Subcutaneous abdominal adipose tissue (tissue), 5 donors: ENCODE measurements at regions not wholly inside any gene's neighbourhood (a gene's known extent, or its start where the extent isn't known, plus 50 kb on each side); places are given as distances from the start of the nearest gene placed in this dataset.
"Not testable (repeated sequence)": the region's sequence is repeated elsewhere in the genome, so short reads cannot be mapped to it uniquely, and the experiment has no call there.

Experiments used
- H3K27ac ChIP-seq: one replicate; pipeline ENCODE4 v1.7.0; 2013; ENCODE audit warnings: low read depth, mild to moderate bottlenecking, inconsistent platforms, low read length, moderate library complexity
- H3K27me3 ChIP-seq, 5 donors: one replicate each; pipeline ENCODE4 v1.7.0; 2013; ENCODE audit warnings: low read length in 5 of 5, inconsistent platforms in 1 of 5; ENCODE audit not compliant: control insufficient read depth in 5 of 5, insufficient read depth in 4 of 5
- H3K36me3 ChIP-seq, 5 donors: one replicate each; pipeline ENCODE4 v1.7.0; 2013; ENCODE audit warnings: low read length in 5 of 5; ENCODE audit not compliant: control insufficient read depth in 5 of 5, insufficient read depth in 5 of 5
- H3K4me1 ChIP-seq, 5 donors: one replicate each; pipeline ENCODE4 v1.7.0; 2013; ENCODE audit warnings: low read length in 5 of 5, mild to moderate bottlenecking in 3 of 5, moderate library complexity in 1 of 5; ENCODE audit not compliant: control insufficient read depth in 5 of 5, insufficient read depth in 5 of 5
- H3K4me3 ChIP-seq, 5 donors: one replicate each; pipeline ENCODE4 v1.7.0; 2013; ENCODE audit warnings: low read length in 5 of 5, low read depth in 1 of 5
- H3K9ac ChIP-seq, 5 donors: one replicate each; pipeline ENCODE4 v1.7.0; 2013; ENCODE audit warnings: low read length in 5 of 5, mild to moderate bottlenecking in 4 of 5, moderate library complexity in 3 of 5
- H3K9me3 ChIP-seq, 5 donors: one replicate each; pipeline ENCODE4 v1.7.0; 2013; ENCODE audit warnings: low read length in 5 of 5; ENCODE audit not compliant: control insufficient read depth in 5 of 5
- donor health status: healthy.
- donor health status: healthy.
- donor health status: healthy.
- donor health status: healthy.
- donor health status: healthy.

GRCh38 chr6:74715355-74716085 is 490.3 kb downstream of the COL12A1 start:
- peaks cover 0 to 6% (median 0%) of the 10 kb centered on the region in 5 donors for H3K9me3 ChIP-seq

GRCh38 chr6:74713941-74714340 is 491.9 kb downstream of the COL12A1 start:
- H3K27me3 ChIP-seq: no peaks in the 10 kb centered on the region
- H3K27ac ChIP-seq: no peak overlapping the region
- H3K9me3 ChIP-seq: peaks cover 0 to 6% (median 0%) of the 10 kb centered on the region in 5 donors
- H3K36me3 ChIP-seq: no peaks in the 10 kb centered on the region
- H3K4me1 ChIP-seq: no peaks in the 10 kb centered on the region
- H3K9ac ChIP-seq: no peak overlapping the region
- H3K4me3 ChIP-seq: no peak overlapping the region

More at GRCh38 chr6:74715355-74716085, 490.3 kb downstream of the COL12A1 start:
- H3K36me3 ChIP-seq: no peaks in the 10 kb centered on the region
- no peaks in the 10 kb centered on the region for H3K27me3 ChIP-seq
- no peak overlapping the region for H3K27ac ChIP-seq
- H3K4me3 ChIP-seq: no peak overlapping the region
- no peak overlapping the region for H3K9ac ChIP-seq
- no peaks in the 10 kb centered on the region for H3K4me1 ChIP-seq

GRCh38 chr6:74705451-74705850 is 500.4 kb downstream of the COL12A1 start:
- Histone ChIP-seq H3K36me3 (no peaks in the 10 kb centered on the region), H3K4me1 (no peaks in the 10 kb centered on the region), H3K4me3 (no peak overlapping the region), H3K27me3 (no peaks in the 10 kb centered on the region), H3K9me3 (no peaks in the 10 kb centered on the region), H3K27ac (no peak overlapping the region), H3K9ac (no peak overlapping the region)

GRCh38 chr6:74704540-74704939 is 501.3 kb downstream of the COL12A1 start:
- not testable (repeated sequence) for H3K27ac ChIP-seq, H3K9me3 ChIP-seq, H3K9ac ChIP-seq, H3K36me3 ChIP-seq, H3K4me1 ChIP-seq, H3K27me3 ChIP-seq, H3K4me3 ChIP-seq

GRCh38 chr6:74690365-74690764 is 515.5 kb downstream of the COL12A1 start:
- Histone ChIP-seq H3K9me3 (peaks cover 0 to 13% (median 0%) of the 10 kb centered on the region in 5 donors), H3K27me3 (no peaks in the 10 kb centered on the region), H3K4me1 (no peaks in the 10 kb centered on the region), H3K9ac (no peak overlapping the region), H3K27ac (no peak overlapping the region), H3K4me3 (no peak overlapping the region), H3K36me3 (no peaks in the 10 kb centered on the region)

GRCh38 chr6:74689601-74690000 is 516.3 kb downstream of the COL12A1 start:
- no peaks in the 10 kb centered on the region for H3K27me3 ChIP-seq
- H3K36me3 ChIP-seq: no peaks in the 10 kb centered on the region
- no peak overlapping the region for H3K9ac ChIP-seq
- no peaks in the 10 kb centered on the region for H3K4me1 ChIP-seq
- H3K4me3 ChIP-seq: no peak overlapping the region
- peaks cover 0 to 13% (median 4%) of the 10 kb centered on the region in 5 donors for H3K9me3 ChIP-seq
- H3K27ac ChIP-seq: no peak overlapping the region

GRCh38 chr6:74677463-74677862 is 528.4 kb downstream of the COL12A1 start:
- Histone ChIP-seq H3K36me3 (no peaks in the 10 kb centered on the region), H3K4me1 (no peaks in the 10 kb centered on the region)

GRCh38 chr6:74676906-74677305 is 528.9 kb downstream of the COL12A1 start:
- Histone ChIP-seq H3K27ac (no peak overlapping the region), H3K4me1 (no peaks in the 10 kb centered on the region)

More at GRCh38 chr6:74677463-74677862, 528.4 kb downstream of the COL12A1 start:
- H3K27me3 ChIP-seq: no peaks in the 10 kb centered on the region
- no peak overlapping the region for H3K27ac ChIP-seq
- no peak overlapping the region for H3K4me3 ChIP-seq
- no peaks in the 10 kb centered on the region for H3K9me3 ChIP-seq
- H3K9ac ChIP-seq: no peak overlapping the region

GRCh38 chr6:74674377-74674776 is 531.5 kb downstream of the COL12A1 start:
- no peak overlapping the region for H3K9ac ChIP-seq
- no peak overlapping the region for H3K27ac ChIP-seq
- H3K9me3 ChIP-seq: no peaks in the 10 kb centered on the region
- H3K4me3 ChIP-seq: no peak overlapping the region
- no peaks in the 10 kb centered on the region for H3K4me1 ChIP-seq
- H3K36me3 ChIP-seq: no peaks in the 10 kb centered on the region
- no peaks in the 10 kb centered on the region for H3K27me3 ChIP-seq

More at GRCh38 chr6:74676906-74677305, 528.9 kb downstream of the COL12A1 start:
- Histone ChIP-seq H3K4me3 (no peak overlapping the region), H3K27me3 (no peaks in the 10 kb centered on the region), H3K9me3 (no peaks in the 10 kb centered on the region), H3K36me3 (no peaks in the 10 kb centered on the region), H3K9ac (no peak overlapping the region)

- no peak overlapping the region for H3K27ac ChIP-seq
- H3K36me3 ChIP-seq: no peaks in the 10 kb centered on the region
- H3K4me3 ChIP-seq: no peak overlapping the region
- no peaks in the 10 kb centered on the region for H3K4me1 ChIP-seq
- H3K27me3 ChIP-seq: no peaks in the 10 kb centered on the region
- H3K9ac ChIP-seq: no peak overlapping the region
- no peaks in the 10 kb centered on the region for H3K9me3 ChIP-seq
Measured at GRCh38 chr6:74671558-74672025, 534.3 kb downstream of the COL12A1 start.
